ENCODE measurements at regions not wholly inside any gene's neighbourhood (a gene's known extent, or its start where the extent isn't known, plus 50 kb on each side); places are given as distances from the start of the nearest gene placed in this dataset.

DNA sequence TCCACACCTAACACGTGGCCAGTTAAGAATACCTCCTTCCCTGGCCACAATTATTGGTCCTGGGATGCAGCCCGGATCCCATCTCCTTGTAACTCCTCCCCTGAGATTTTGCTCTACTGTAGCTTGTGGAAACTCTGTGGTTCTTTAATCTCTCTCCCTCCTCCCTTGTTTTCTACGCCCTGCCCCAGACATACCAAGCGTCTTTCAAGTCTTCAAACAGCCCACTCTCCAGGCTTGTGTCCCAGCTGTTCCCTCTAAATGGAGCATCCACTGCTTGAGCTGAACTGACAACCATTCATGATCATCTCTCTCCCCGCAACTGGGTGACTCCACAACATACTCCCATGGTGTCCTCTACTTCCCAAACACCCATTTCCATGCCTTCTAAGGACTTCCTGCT lies 111.6 kb downstream of the SIPA1L2 start:
- peak in 3 of 4 experiments; percentile 42 to 49 (median 47) for DNase-seq

DNA sequence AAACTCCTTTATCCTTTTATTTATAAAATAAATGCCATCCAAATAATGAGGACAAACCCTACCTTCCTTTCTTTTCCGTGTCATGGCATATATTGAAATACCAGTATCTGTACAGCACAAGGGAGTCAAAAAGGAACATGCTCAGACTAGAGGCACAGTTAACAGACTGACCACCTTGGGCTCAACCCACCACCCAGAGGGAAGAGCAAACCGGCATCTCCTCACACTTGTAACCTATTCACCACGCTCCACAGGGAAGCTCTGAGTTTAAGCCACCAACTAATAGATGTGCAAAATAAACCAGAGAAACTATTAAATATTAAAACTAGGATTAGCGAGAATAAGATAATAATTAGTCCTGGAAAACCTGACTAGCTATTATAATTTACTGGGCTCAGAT lies 112.7 kb downstream of the SIPA1L2 start:
- DNase-seq, result no peak

DNA sequence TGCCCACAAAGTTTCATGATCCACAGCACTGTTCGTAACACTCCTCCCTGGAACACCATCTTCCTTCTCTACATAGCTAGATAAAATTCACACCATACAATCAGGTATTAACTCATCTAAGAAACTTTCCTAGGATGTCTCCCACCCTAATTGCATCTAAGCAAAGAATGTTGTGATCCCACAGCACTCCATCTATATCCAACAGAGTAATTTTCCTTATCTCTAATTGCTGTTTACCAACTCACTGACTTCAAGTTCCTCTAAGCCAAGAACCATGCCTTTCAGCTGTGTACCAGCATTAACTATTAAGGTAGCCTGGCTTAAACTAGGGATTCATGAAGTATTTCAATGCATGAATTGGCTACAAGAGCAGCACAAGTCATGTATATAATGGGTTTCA lies 114.2 kb downstream of the SIPA1L2 start:
- no peak for DNase-seq

DNA sequence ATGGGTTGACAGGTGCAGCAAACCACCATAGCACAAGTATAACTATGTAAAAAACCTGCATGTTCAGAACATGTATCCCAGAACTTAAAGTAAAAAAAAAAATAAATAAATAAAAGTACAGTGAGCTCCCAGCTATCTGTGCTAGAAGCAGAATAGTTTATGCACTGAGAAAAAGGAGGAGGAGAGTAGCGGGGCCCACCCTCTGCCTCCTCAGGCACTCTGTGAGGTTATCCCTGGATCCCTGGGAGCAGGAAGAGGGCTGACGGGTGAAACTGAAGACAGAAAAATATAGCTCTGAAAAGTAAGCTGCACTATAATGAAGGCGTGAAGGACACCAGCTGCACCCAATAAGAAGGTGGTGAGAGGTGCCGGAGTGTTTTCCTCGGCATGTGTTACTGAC lies 117.2 kb downstream of the SIPA1L2 start:
- no peak for DNase-seq

DNA sequence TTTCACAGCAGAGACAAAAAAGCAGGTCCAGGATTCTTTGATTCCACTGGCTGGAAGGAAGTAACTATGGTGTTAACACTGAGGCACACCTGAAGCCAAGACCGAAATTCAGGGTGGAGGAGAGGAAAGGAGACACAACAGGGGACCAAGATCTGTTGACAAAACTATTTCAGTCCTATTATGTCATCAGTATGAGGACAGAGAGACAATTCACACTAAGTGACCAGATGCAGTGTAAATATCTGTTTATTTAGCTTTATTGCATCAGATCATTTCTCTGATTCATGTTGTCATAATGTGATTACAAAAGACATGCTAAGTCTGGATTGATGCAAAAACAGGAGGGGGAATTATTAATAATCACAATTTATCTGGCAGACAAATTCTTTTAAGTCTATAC lies 118.8 kb downstream of the SIPA1L2 start:
- peak in 1 of 4 experiments; percentile 23 for DNase-seq

DNA sequence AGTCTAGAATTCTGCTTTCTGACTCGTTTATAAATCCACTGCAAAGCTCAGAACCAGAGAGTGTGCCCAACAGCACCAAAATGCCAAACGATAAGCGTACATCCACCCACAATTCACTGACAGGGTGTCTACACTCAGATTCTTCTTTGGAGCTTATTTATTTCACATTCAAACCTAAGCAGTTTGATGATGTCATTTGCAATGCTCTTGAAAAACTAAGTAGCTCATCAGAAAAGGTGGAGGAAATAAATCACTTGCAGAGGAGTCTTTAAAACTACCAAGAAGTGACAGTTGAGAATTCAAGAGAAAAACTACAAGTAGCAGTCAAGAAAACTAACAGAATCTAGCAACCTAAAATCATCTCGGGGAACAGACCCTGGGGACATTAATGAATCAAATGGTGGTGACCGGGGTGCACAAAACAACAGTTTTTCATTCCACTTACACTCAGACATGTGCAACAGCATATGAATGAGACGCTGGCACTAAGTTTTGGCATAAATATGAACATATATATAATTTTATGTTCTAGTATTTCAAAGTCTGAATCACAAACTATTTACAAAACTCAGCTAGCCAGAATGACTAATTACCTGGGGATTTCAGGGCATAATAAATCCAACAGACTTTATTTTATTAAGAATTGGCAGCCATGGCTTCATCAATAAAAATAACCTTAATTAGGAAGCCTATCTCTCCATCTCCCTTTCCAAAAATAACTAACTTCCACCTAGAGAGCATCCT lies 119.4 kb downstream of the SIPA1L2 start:
- peak in 1 of 4 experiments; percentile 7 for DNase-seq

DNA sequence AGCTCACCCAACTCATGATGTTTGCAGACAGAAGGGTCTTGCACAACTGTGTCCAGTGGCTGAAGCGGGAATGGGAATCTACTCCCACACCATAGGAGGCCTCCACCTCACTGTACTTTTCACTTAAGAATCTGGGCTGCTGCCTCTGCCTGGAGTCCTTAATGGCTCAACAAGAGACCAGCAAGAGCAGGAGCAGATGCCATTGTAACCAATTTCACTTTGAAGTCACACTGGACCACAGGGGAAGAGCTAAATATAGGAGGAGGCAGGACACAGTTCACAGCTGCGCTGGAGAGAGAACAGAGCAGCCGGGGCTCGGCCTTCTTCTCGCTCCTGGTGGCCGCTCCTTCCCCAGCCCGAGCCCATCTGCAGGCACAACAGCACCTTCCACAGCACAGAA lies 120.4 kb downstream of the SIPA1L2 start:
- DNase-seq, result peak in 1 of 4 experiments; percentile 12

DNA sequence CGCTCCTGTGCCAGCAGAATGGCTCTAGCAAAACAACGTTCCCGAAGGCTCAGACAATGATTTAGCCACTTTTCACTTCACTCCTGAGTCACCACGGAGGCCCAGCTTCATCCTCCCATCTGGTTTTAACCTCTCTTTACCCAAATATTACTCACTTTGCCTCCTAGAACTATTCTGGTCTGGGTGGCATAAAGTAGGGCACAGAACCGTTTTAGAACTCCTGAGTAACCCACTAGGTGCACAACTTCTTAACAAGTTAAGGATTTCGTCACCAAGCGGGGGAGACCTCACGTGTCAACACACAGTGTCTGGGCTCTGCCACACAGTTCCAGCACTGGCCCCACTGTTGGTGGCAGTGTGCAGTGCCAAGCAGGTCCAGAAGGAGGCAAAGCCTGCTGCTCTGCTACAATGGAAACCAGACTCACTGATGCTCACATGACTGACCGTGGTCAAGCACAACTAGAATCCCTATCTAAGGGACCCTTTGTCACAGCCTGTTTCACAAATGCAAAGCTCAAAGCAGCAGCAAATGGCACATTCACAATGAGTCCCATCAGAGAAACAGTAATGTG lies 121.7 kb downstream of the SIPA1L2 start:
- peak in 3 of 4 experiments; percentile 5 to 19 (median 11) for DNase-seq

DNA sequence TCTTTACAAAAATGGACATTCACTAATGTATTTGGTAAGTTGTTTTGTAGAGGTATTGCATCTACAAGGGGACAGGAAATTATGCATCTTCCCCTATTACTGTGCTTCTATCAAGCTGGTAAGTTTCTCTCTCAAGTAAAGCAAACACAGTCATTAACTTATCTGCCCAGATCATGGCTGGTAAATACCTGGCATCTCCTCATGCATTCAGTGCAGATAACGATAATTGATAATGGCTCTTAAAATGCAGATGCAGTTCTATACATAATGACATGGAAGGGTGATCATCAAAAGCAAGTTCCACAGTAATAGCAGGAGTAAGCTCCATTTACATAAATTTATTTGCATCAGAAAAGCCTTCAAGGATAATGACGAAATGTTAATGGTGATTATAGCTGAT lies 122.4 kb downstream of the SIPA1L2 start:
- no peak for DNase-seq

DNA sequence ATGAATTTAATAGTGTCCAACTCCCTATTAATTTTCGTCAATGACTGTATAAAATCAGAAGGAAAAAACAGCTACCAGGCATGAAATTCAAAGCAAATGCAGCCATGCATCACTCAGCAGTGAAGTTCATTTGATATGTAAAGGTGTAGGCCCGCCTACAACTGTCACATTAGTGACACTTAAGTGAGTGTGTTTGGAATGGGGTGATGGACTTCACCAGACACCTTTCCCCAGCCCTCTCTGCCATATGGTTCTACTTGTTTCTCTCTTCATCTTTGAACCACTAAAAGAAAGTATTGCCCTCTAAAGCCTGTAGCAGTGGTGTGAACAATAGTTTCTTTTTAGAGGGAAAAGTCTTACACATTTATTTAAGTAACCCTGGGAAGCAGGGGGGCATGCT lies 124.0 kb downstream of the SIPA1L2 start:
- no peak for DNase-seq

DNA sequence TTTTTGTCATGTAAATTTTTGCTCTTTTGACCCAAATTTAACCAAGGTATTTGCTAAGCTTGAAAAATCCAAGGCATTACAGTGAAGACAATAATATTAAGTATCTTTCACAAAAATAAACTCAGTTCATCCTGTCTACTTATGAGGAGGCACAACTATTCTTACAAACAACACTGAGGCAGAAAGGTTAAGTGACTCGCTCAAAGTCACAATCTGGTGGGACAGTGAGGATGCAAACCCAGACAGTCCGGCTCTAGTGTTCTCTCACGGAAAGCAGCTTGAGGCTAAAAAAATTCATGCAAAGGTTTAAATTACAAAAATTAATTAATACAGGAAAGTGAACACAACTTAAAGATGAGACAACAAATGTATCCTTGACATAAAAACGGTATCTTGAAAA lies 125.3 kb downstream of the SIPA1L2 start:
- no peak for DNase-seq

DNA sequence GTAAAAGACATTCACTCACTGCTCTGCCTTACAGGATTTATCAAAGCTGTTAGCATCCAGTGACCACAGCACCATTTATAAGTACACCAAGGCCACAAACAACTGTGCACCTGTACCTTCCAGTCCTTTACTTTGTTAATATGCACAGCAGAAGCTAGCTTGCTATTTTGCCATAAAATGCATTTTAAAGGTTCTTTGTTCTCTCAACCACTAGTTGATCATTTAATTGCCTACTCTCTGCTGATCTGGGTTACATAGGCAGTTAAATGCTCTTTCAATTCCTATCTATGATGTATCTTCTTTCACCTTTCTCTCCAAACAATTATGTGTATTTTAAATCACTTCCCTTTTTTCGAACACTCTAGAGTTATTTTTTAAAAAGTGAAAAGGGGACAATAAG lies 126.4 kb downstream of the SIPA1L2 start:
- no peak for DNase-seq

DNA sequence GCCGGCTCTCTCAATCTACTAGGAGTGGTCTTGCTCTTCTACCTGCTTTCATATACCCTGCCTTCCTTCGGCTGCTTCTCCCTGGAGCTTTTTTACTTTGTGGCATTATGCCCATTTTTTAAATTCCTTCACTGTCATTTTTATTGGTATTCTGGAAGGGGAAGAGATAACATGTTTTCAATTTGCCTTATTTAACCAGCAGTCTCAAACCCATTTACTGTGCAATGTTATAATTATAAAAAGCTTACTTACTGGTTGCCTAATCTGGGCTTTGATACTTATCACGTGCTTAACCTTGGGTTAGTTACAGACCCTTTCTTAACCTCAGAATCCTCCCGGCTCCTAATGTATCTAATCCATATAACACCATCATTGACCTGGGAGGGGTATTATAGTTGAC lies 128.1 kb downstream of the SIPA1L2 start:
- no peak for DNase-seq

DNA sequence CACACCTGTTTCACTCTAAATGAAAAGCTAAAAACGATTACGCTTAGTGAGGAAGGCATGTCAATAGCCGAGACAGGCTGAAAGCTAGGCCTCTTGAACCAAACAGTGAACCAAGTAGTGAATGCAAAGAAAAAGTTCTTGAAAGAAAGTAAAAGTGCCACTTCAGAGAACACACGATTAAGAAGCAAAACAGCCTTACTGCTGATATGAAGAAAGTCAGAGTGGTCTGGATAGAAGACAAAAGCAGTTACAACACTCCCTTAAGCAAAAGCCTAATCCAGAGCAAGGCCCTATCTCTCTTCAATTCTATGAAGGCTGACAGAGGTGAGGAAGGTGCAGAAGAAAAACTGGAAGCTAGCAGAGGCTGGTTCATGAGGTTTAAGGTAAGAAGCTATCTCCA lies 130.7 kb downstream of the SIPA1L2 start:
- no peak for DNase-seq

DNA sequence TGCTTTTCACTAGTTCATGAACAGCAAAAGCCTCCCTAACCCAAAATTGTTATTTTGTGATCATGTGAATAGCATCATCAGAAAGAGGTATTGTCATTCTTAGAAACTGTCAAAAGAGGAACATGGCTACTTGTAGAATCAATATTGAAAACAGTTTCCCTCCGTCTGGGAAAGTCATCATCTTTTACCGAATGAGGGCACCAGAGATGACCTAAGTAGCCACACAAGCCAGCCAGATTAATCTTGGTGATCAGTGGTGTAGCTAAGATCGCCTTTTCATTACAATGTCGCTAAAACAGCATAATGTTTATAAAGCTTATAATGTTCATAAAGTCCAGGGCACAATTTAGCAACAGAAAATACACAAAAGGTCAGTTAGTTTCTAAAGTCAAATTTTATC lies 136.1 kb downstream of the SIPA1L2 start:
- no peak for DNase-seq

DNA sequence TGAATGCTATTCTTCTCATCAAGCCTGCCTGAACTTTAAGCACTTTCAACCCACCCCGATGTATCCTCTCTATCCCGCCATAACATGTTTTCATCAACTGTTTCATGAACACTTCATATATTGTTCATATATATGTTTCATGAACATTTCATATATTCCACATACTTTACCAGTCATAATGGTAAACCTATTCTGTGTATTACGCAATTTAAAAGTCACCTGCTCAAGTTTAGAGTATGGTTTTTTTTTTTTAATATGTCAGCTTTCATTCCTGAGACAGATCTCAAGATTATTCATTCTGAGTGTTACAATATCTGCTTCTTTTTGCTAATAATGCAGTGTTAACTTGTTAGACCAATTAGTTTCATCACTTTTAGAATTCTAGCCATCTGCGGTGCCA lies 140.7 kb downstream of the SIPA1L2 start:
- no peak for DNase-seq

DNA sequence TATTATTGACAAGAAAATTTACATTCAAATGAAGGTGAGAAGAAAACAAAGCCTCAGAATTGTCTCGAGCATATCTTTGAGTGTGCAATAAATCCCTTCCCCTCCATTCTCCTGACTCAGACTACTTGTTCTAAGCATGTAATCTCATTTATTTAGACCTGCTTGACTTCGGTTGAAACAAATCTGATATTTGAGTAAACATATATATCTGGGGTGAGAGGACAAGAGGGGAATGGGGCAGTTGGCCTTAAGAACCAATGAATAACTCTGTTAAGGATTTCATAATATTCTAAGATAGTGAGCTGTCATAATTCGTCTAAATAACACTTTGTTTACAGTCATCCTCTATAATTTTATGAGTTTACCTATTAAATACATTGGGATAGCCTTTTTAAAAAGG lies 142.7 kb downstream of the SIPA1L2 start:
- no peak for DNase-seq

DNA sequence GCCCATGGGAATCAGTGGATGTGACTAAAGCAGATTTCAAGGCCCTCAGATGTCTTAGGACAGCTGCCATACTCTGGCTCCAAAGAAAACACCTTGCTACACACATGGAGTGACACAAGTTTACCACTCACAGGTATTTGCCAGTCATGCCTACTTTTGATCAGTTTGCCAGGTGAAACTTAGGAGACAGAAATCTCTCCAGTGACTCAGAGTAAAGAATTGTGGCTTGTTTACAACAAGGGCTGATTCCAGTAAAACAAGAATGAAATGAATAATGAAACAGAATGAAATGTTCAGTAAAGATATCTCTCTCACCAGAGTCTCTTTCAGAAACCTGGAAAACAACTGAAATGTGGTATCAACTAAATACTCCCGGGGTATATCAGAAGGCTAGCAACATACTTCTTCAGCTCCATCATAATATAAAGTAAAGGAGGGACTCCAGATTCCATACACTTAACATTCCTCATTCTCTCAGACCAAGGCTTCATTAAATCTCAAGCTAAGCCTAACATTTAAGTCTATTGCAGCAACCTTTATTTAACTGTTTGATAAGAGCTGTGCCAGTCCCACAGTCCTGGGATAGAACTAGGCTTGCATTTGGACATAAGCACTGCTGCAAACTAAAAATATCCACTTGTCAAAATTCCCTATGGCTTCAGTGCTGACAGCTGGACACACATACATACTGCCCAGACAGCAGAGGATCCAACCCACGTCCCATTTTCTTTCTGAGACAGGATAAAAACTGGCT lies 143.3 kb downstream of the SIPA1L2 start:
- no peak for DNase-seq

DNA sequence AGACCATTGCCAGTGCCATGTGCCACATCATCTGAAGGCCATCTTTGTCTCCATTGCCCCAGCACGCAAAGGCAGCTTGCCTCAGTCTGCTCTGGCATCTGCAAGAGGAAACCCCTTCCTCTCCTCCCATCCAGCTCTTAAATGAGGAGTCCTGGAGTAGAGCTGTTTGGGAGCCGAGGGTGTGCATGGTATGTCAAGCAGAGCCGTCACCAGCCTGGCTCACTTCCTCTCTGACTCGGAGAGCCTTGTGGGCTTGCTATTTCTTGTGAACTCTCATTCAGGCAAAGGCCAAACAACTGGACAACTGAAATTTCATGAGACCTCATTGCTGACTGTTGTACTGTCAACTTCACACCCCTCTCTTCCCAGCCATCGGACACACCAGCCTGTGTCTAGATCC lies 143.9 kb downstream of the SIPA1L2 start:
- no peak for DNase-seq

DNA sequence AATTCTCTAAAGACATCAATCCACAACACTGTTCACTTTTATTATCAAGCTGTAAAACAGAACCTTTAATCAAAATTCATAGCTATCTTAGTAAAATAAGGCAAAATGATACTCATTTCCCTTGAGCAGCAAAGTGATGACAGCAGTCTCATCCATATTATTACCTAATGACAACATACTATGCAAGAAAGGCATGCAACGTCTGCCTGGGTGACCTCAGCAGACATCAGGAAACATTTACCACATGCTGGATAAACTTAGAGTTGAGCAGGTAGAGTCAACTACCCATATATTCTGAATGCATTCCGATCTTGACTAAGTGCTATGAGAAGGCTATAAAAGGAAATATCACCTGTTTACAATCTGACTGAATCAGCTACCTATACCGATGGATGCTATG lies 145.1 kb downstream of the SIPA1L2 start:
- no peak for DNase-seq

DNA sequence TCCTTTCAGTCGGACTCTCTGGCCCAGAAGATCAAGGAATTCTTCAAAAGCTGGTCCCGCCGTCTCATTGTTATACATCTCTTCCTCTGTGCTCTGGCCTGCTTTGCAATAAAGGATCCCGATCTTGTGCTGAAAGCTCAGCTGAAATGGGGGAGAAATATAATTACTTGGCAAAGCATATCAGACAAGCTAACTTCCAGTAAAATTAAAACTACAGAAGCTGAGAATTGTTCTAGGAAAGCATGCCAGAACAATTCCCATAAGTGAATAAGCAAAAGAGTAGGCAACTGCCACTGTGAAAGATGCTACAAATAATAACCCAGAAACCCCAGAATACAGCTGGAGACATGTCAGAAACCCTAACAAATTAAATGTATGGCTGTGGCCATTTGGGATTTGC lies 146.1 kb downstream of the SIPA1L2 start:
- no peak for DNase-seq

DNA sequence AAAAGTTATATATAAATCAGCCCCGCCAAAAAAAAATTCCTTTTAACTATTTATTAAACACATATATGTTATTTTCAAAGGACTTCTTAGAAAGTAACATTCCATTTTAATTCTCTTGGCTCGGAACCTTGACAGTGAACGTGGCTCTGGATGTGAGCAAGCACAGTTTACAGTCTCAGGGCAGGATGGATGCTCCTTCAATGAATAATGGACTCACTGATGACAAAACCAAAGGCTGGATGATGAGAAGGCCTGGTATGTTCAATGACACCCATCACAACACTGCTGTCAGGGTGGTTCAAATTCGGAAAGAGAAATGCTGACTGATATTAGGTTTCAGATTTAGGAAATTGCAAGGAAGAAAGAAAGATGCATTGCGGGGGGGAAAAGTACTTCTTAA lies 148.8 kb downstream of the SIPA1L2 start:
- DNase-seq, result no peak

DNA sequence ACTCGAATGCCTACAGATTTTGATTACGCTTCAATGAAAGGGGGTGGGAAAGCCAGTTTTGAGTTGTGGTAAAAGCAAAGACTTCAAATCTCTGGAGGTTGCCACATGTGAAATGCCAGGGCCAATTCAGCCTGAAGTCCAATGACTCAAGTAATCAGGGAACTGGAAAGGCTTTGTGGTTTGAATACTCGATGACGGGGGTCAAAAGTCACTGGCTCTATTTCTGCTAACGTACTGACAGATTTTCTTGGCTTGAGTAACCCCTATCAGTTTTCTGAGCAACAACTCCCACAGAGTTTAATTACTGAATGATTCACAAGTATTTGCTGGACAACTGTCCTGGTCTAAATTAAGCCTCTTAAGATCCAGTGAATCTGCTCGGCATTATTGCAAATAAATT lies 152.2 kb downstream of the SIPA1L2 start:
- DNase-seq, result peak in 3 of 4 experiments; percentile 11 to 32 (median 16)

DNA sequence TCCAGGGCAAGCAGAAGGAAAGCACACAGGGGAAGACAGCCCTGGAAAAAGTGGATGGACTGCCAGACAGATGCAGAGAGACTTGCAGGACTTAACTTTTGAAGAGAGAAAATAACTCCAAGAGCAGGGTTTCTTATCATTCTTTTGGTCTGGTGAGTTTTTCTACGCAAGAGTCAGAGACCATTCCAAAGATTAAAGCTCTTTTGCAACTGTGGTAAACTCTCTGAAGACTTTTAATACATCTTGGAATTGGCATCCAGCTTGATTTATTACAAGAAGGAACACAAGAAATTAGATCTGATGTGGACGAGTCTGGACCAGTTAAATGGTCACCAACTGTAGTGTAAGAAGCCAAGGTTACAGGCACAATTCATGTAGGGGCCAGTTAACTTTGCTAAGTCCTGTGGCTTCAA lies 153.4 kb downstream of the SIPA1L2 start:
- DNase-seq, result no peak
